ENCODE measurements at regions not wholly inside any gene's neighbourhood (a gene's known extent, or its start where the extent isn't known, plus 50 kb on each side); places are given as distances from the start of the nearest gene placed in this dataset.

- TF ChIP-seq CTCF (IDR thresholded peaks at IDR 0.05) (no peak), POLR2A (IDR thresholded peaks at IDR 0.05) (no peak)
Observed at GRCh38 chr6:112923940-112924587, 576.9 kb downstream of the RFPL4B start.
